Choroid plexus epithelial cell (primary cell): ENCODE measurements at regions not wholly inside any gene's neighbourhood (a gene's known extent, or its start where the extent isn't known, plus 50 kb on each side); places are given as distances from the start of the nearest gene placed in this dataset.

Source experiments
- DNase-seq: peaks from one replicate; pipeline ENCODE4 v3.0.0-alpha.2; 2010; ENCODE audit warnings: low read depth
- H3K4me3 ChIP-seq: 2 replicates; pipeline ENCODE4 v1.5.1; 2011; ENCODE audit warnings: low read depth, mild to moderate bottlenecking, control low read depth, low read length, moderate library complexity
- TF ChIP-seq, protein P1 (sequence below): conservative IDR thresholded peaks from 2 replicates; pipeline ENCODE4 v1.5.1; 2011; ENCODE audit warnings: low read depth, mild to moderate bottlenecking, control low read depth, inconsistent platforms, low read length, moderate library complexity

DNA sequence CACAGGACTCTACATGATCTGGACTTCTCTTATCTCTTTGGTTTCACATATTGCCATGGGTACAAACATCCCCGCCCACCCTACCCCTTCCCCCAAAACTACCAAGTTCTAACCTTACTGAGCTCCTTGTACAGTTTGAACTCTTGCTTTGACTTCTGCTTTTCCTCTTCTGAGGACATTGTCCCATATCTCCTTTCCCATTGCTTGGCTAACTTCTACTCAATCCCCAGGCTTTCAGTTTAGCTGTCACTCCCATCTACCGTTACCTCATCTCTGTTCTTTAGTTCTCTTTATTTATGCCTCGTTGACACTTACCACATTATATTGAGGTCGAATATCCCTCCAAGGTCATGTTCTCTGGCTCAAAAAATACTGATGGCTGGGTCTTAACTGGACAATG lies 393.5 kb upstream of the CADM1 start:
- TF ChIP-seq, protein P1, sequence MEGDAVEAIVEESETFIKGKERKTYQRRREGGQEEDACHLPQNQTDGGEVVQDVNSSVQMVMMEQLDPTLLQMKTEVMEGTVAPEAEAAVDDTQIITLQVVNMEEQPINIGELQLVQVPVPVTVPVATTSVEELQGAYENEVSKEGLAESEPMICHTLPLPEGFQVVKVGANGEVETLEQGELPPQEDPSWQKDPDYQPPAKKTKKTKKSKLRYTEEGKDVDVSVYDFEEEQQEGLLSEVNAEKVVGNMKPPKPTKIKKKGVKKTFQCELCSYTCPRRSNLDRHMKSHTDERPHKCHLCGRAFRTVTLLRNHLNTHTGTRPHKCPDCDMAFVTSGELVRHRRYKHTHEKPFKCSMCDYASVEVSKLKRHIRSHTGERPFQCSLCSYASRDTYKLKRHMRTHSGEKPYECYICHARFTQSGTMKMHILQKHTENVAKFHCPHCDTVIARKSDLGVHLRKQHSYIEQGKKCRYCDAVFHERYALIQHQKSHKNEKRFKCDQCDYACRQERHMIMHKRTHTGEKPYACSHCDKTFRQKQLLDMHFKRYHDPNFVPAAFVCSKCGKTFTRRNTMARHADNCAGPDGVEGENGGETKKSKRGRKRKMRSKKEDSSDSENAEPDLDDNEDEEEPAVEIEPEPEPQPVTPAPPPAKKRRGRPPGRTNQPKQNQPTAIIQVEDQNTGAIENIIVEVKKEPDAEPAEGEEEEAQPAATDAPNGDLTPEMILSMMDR: no peak
- no peak overlapping the region for H3K4me3 ChIP-seq
- DNase-seq: no peak

DNA sequence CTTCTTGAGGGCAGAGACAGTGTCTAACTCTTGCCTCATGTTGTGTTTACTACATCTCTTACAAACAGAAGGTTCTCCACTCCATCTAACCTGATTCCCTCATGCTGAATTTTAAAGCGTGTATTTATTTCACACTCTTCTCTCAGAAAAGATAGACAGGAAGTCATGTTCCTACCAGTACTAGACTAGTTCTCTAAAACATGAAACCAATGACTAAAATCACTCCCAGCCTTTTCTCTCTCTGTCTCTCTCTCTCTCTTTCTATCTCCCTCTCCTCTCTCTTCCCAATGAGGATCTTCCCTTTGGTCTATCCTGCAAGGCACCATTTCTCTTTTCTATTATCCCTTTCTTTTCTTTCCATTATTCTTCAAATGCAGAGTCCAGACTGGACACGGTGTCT lies 391.9 kb upstream of the CADM1 start:
- TF ChIP-seq, protein P1: no peak
- DNase-seq: no peak
- no peak overlapping the region for H3K4me3 ChIP-seq

DNA sequence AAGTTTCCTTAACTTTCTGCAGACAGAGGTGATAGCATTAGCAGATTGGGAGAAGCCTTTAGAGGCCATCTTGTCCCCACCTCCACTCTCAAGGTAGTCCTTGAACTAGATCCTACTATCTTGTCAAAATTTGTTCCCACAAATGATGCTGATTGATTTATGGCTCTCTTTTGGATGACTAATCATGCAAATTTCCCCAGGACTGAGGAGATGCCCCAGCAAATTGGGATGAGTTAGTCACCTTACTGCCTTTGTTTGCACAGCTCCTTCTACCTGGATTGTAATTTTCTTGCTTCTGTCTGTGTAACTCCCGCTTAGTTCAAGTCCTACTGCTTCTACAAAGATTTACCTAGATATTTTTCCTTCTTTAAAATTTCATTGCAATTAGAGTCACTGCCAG lies 391.4 kb upstream of the CADM1 start:
- no peak overlapping the region for H3K4me3 ChIP-seq
- TF ChIP-seq, protein P1: no peak
- no peak for DNase-seq

DNA sequence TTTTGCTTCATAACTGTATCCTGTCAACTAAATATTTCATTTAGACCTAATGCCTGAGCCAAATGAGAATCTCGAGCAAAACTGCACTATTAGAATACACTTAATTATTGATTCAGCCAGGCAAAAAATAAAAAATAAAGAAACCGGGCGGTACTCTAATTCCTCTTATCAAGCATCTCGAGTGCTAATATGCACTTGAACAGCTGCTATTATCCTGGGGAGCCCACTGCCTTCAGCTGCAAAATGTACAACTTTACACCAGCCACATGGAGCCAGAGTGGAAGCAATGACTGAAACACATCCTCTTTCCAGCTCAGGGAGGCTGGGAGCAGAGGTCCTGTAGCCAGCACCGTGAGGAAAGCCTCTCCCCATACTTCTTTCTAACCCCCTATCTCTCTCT lies 390.0 kb upstream of the CADM1 start:
- no peak for DNase-seq
- TF ChIP-seq, protein P1: no peak
- no peak overlapping the region for H3K4me3 ChIP-seq

DNA sequence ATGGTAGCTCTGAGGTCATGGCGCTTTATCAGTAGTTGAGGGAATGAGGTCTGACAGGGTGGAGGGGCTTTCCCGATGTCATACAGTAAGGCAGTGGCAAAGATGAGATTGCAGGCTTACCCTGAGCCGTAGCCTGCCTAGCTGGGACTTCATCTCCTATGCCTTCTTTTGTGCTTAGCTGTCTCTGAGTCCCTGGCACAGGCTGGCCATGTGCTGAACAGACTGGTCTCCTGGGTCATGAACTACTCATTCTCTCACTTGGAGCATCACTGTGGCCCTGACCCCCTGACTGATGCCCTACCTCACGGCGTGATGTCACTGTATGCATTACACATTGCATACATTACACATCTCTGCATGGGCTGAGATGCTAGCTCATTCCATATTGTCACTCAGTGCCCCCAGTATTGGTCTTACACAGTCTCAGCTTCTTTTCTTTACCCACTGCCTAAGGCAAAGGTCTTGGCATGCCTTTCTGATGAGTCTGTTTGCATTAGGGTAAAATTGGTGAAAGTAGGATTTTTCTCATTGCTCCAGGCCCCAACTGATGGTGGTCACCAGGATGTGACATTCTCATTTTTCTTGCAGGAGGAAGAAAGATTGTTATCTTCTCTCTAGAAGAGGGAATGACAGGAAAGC lies 389.4 kb upstream of the CADM1 start:
- TF ChIP-seq, protein P1: no peak
- DNase-seq: no peak

DNA sequence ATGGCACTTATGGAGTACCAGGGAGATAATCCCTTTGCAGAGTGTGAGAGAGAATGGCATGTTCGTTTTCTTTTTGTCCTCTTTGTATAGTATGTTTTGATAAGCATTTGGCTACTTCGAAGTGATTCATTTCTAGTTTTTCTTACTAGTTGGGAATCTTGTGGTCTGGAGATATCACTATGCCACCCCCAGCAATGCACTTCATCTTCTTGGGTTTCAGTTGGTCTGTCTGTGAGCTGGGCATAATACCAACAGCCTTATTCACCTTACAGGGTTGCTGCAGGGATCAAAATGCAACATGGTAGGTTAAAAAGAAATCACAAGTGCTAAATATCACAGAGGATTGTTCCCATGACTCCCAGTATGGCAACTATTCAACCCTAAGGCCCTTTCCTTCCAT lies 387.8 kb upstream of the CADM1 start:
- DNase-seq: no peak
- TF ChIP-seq, protein P1: no peak
- no peak overlapping the region for H3K4me3 ChIP-seq

More for the DNA sequence above, 389.4 kb upstream of the CADM1 start:
- H3K4me3 ChIP-seq: no peak overlapping the region

DNA sequence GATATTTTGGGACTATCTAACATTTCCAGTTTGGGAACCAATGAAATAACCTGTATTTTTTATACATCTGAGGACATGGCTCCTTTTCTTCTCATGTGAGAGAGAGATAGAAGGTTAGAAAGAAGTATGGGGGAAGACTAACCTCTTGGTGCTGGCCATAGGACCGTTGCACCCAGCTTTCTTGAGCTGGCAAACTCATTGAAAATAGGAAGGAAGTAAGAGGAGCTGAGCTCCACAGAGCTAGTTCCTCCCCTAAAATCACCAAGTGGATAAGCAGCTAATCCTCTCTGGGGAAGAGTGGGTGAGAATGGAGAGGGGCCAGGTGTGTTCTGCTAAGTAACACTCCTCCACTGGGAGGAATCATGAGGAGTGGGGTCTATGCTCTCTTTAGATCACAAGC lies 387.4 kb upstream of the CADM1 start:
- DNase-seq: no peak
- TF ChIP-seq, protein P1: no peak
- no peak overlapping the region for H3K4me3 ChIP-seq
